ENCODE measurements at regions not wholly inside any gene's neighbourhood (a gene's known extent, or its start where the extent isn't known, plus 50 kb on each side); places are given as distances from the start of the nearest gene placed in this dataset.
"Not testable (repeated sequence)": the region's sequence is repeated elsewhere in the genome, so short reads cannot be mapped to it uniquely, and the experiment has no call there.

DNA sequence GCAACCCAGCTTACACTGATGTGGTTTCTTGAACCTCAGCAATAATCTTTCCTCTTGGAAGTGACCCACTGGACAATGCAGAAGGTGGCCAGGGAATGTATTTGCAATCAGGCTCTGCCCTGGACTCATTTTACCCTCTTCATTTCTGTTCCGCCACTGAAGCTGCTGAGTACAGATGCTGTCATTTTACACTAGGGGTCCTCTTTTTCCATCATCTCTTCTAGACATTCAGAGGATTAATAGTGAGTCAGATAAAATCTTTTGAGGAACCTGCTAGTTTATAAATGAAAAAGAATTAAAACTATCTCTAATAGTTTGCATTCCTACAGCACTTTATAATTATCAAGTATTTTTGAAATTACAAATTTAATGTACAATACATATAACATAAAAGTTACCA is 87.9 kb upstream of the PNPT1 start:
- DNase-seq: no peak
- no peak for ATAC-seq (replicated peaks)
- H3K36me3 Mint-ChIP-seq (ENCODE audit: insufficient read depth): no peaks in the 10 kb centered on the region
- H3K4me3 Mint-ChIP-seq: no peak overlapping the region
- H3K4me1 Mint-ChIP-seq (ENCODE audit: low read depth in 2 of 2): no peaks in the 10 kb centered on the region
- no peak overlapping the region for H3K27ac Mint-ChIP-seq
- H3K27me3 Mint-ChIP-seq: peaks cover 10% of the 10 kb centered on the region in 2 donors
- peaks cover 0 to 7% of the 10 kb centered on the region in 2 donors for H3K9me3 Mint-ChIP-seq

DNA sequence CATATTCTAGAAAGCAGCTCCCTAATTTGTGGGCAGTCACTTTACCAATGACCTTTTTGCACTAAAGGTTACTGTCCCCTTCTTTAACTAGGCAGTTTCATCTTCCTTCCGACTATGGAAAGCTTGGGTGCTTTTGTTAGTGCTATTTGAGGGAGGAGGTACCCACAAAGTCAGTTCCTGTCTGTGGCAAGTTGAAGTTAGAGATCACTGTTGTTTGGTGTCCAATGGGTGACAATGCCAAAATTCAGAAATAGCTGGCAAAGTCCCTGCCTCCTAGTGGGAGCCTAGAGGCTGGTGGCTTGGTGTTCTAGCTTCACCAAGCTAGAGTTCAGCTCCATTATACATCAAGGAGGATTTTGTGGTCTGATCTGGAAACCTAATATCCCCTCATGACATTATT is 87.1 kb upstream of the PNPT1 start:
- no peak overlapping the region for H3K4me3 Mint-ChIP-seq
- peaks cover 0 to 5% of the 10 kb centered on the region in 2 donors for H3K9me3 Mint-ChIP-seq
- no peaks in the 10 kb centered on the region for H3K36me3 Mint-ChIP-seq (ENCODE audit: insufficient read depth)
- ATAC-seq (replicated peaks) (no peak), DNase-seq (no peak)
- no peaks in the 10 kb centered on the region for H3K4me1 Mint-ChIP-seq (ENCODE audit: low read depth in 2 of 2)
- H3K27me3 Mint-ChIP-seq: peaks cover 10% of the 10 kb centered on the region in 2 donors
- H3K27ac Mint-ChIP-seq: no peak overlapping the region

GRCh38 chr2:55779459-55780421 is 86.1 kb upstream of the PNPT1 start:
- DNase-seq (no peak), ATAC-seq (replicated peaks) (no peak)
- no peak overlapping the region for H3K27ac Mint-ChIP-seq
- no peak overlapping the region for H3K4me3 Mint-ChIP-seq
- H3K27me3 Mint-ChIP-seq: peaks cover 10% of the 10 kb centered on the region in 2 donors
- no peaks in the 10 kb centered on the region for H3K36me3 Mint-ChIP-seq (ENCODE audit: insufficient read depth)
- no peaks in the 10 kb centered on the region for H3K9me3 Mint-ChIP-seq
- no peaks in the 10 kb centered on the region for H3K4me1 Mint-ChIP-seq (ENCODE audit: low read depth in 2 of 2)

DNA sequence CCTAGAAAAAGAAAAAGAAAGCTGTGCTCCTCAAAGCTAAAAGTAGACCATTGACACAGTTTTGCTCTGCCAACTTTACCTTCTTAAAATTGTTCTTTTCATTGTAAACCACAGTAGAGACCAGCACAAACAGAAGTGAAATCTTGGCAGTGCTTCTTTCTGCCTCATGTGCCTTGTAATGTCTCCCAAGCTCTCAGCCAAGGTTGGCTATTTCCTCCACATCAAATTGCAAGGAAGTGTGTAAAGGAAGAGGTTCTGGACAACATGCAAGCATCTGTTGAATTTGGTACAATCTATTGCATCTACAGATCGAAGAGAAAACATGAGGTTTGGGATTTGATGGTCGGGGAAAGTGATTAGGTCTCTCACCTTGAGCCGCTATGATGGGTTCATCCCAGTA is 83.3 kb upstream of the PNPT1 start:
- H3K4me3 Mint-ChIP-seq: no peak overlapping the region
- ATAC-seq (replicated peaks) (no peak), DNase-seq (no peak)
- H3K27me3 Mint-ChIP-seq: peaks cover 5 to 10% of the 10 kb centered on the region in 2 donors
- H3K9me3 Mint-ChIP-seq: no peaks in the 10 kb centered on the region
- H3K4me1 Mint-ChIP-seq (ENCODE audit: low read depth in 2 of 2): no peaks in the 10 kb centered on the region
- H3K27ac Mint-ChIP-seq: no peak overlapping the region
- no peaks in the 10 kb centered on the region for H3K36me3 Mint-ChIP-seq (ENCODE audit: insufficient read depth)

GRCh38 chr2:55776479-55776878 is 82.8 kb upstream of the PNPT1 start:
- Mint-ChIP-seq H3K36me3 (ENCODE audit: insufficient read depth) (no peaks in the 10 kb centered on the region), H3K4me3 (no peak overlapping the region), H3K27ac (no peak overlapping the region), H3K9me3 (no peaks in the 10 kb centered on the region), H3K4me1 (ENCODE audit: low read depth in 2 of 2) (no peaks in the 10 kb centered on the region), H3K27me3 (peaks cover 5 to 10% of the 10 kb centered on the region in 2 donors)
- DNase-seq: no peak
- no peak for ATAC-seq (replicated peaks)

GRCh38 chr2:55775828-55776227 is 82.2 kb upstream of the PNPT1 start:
- Mint-ChIP-seq H3K9me3 (no peaks in the 10 kb centered on the region), H3K4me1 (ENCODE audit: low read depth in 2 of 2) (no peaks in the 10 kb centered on the region), H3K36me3 (ENCODE audit: insufficient read depth) (no peaks in the 10 kb centered on the region), H3K4me3 (no peak overlapping the region), H3K27ac (no peak overlapping the region), H3K27me3 (peaks cover 5 to 10% of the 10 kb centered on the region in 2 donors)
- no peak for DNase-seq
- ATAC-seq (replicated peaks): no peak

DNA sequence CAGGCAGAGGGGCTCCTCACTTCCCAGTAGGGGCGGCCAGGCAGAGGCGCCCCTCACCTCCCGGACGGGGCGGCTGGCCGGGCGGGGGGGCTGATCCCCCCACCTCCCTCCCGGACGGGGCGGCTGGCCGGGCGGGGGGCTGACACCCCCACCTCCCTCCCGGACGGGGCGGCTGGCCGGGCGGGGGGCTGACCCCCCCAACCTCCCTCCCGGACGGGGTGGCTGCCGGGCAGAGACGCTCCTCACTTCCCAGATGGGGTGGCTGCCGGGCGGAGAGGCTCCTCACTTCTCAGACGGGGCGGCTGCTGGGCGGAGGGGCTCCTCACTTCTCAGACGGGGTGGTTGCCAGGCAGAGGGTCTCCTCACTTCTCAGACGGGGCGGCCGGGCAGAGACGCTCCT is 80.0 kb upstream of the PNPT1 start:
- not testable (repeated sequence) for DNase-seq; H3K27ac Mint-ChIP-seq; H3K4me1 Mint-ChIP-seq (ENCODE audit: low read depth in 2 of 2); H3K9me3 Mint-ChIP-seq; H3K4me3 Mint-ChIP-seq; ATAC-seq (replicated peaks); H3K36me3 Mint-ChIP-seq (ENCODE audit: insufficient read depth)
- H3K27me3 Mint-ChIP-seq: peaks cover 18% of the 10 kb centered on the region in 2 donors

DNA sequence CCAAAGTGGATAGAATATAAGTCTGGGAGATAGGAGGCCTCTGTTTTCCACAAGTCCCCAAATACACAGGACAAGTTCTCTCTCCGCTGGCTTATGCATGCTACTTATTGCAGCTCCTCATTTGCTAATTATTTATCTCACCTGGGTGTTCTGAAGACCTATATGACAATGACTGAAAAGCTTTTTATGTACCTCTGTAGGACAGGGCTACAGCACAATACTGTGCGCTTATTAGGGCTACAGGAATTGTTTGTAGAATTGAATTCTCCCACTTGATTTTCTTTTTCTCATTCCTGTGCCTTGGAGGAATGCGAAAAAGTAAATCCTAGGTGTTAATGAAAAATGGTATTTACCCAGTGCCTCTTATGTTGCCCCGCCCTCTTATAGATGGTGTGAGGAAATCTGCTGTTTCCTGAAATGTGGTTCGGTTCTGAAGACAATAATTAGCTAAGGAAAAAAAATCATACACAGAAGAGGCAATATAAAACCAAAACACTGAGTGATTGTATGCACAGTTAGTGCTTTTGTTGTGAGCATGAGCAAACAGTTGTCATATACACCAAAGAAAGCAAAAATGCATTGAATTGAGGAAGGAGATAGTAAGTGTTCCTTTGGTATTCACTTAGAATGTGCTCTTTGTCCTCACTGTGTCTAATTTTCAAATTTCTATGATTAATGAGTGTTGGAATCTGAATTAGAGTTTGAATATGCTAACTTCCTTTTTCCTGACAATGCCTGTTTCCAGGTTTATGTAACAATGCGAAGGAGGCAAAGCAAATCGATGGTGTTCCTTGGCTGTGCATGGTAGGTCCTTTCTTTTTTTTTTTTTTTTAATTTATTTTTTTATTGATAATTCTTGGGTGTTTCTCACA is 78.7 kb upstream of the PNPT1 start:
- H3K4me1 Mint-ChIP-seq (ENCODE audit: low read depth in 2 of 2): no peaks in the 10 kb centered on the region
- no peak overlapping the region for H3K27ac Mint-ChIP-seq
- no peaks in the 10 kb centered on the region for H3K36me3 Mint-ChIP-seq (ENCODE audit: insufficient read depth)
- no peak overlapping the region for H3K4me3 Mint-ChIP-seq
- peaks cover 18 to 22% of the 10 kb centered on the region in 2 donors for H3K27me3 Mint-ChIP-seq
- DNase-seq: no peak
- H3K9me3 Mint-ChIP-seq: no peaks in the 10 kb centered on the region
- ATAC-seq (replicated peaks): no peak

DNA sequence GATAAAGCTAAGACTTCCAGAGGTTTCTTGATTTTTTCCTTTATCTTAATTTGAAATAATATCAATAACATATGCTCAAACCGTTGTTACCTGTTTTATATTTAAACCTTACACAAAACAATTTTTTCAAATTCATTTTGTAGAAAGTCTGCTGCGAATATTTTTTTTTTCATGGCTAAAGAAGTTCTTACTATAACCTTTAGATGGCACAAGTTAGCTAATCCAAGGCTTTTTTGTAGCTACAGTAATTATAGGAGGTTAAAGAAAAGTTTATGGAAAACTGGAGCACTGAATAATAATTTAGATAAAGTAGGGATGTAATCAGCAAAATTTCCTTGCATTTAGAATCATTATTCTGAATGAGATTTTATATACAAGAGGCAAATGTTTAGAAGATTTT is 78.0 kb upstream of the PNPT1 start:
- ATAC-seq (replicated peaks) (no peak), DNase-seq (no peak)
- H3K36me3 Mint-ChIP-seq (ENCODE audit: insufficient read depth): no peaks in the 10 kb centered on the region
- H3K27me3 Mint-ChIP-seq: peaks cover 18 to 22% of the 10 kb centered on the region in 2 donors
- no peak overlapping the region for H3K27ac Mint-ChIP-seq
- no peaks in the 10 kb centered on the region for H3K9me3 Mint-ChIP-seq
- H3K4me1 Mint-ChIP-seq (ENCODE audit: low read depth in 2 of 2): no peaks in the 10 kb centered on the region
- no peak overlapping the region for H3K4me3 Mint-ChIP-seq

- DNase-seq: no peak
Measured at GRCh38 chr2:55768991-55769390, 75.3 kb upstream of the PNPT1 start.

GRCh38 chr2:55766947-55767346 is 73.3 kb upstream of the PNPT1 start:
- Mint-ChIP-seq H3K36me3 (ENCODE audit: insufficient read depth) (no peaks in the 10 kb centered on the region), H3K4me3 (no peak overlapping the region), H3K9me3 (no peaks in the 10 kb centered on the region), H3K4me1 (ENCODE audit: low read depth in 2 of 2) (no peaks in the 10 kb centered on the region), H3K27me3 (peaks cover 32 to 33% of the 10 kb centered on the region in 2 donors), H3K27ac (no peak overlapping the region)
- no peak for DNase-seq
- ATAC-seq (replicated peaks): no peak

More at GRCh38 chr2:55768991-55769390, 75.3 kb upstream of the PNPT1 start:
- H3K9me3 Mint-ChIP-seq: no peaks in the 10 kb centered on the region
- H3K4me1 Mint-ChIP-seq (ENCODE audit: low read depth in 2 of 2): no peaks in the 10 kb centered on the region
- H3K4me3 Mint-ChIP-seq: no peak overlapping the region
- H3K27ac Mint-ChIP-seq: no peak overlapping the region
- peaks cover 25 to 32% of the 10 kb centered on the region in 2 donors for H3K27me3 Mint-ChIP-seq
- ATAC-seq (replicated peaks): no peak
- no peaks in the 10 kb centered on the region for H3K36me3 Mint-ChIP-seq (ENCODE audit: insufficient read depth)

GRCh38 chr2:55765708-55766107 is 72.1 kb upstream of the PNPT1 start:
- H3K9me3 Mint-ChIP-seq; H3K36me3 Mint-ChIP-seq (ENCODE audit: insufficient read depth); H3K4me3 Mint-ChIP-seq; H3K27ac Mint-ChIP-seq; ATAC-seq (replicated peaks); DNase-seq; H3K4me1 Mint-ChIP-seq (ENCODE audit: low read depth in 2 of 2): not testable (repeated sequence)
- peaks cover 32 to 40% of the 10 kb centered on the region in 2 donors for H3K27me3 Mint-ChIP-seq

- no peaks in the 10 kb centered on the region for H3K36me3 Mint-ChIP-seq (ENCODE audit: insufficient read depth)
- H3K27ac Mint-ChIP-seq: no peak overlapping the region
- no peaks in the 10 kb centered on the region for H3K4me1 Mint-ChIP-seq (ENCODE audit: low read depth in 2 of 2)
- peaks cover 25 to 36% of the 10 kb centered on the region in 2 donors for H3K27me3 Mint-ChIP-seq
- no peaks in the 10 kb centered on the region for H3K9me3 Mint-ChIP-seq
- DNase-seq (no peak), ATAC-seq (replicated peaks) (no peak)
- H3K4me3 Mint-ChIP-seq: no peak overlapping the region
Measured at GRCh38 chr2:55763721-55764120, 70.1 kb upstream of the PNPT1 start.
